SK-N-MC (cell line): ENCODE measurements at regions not wholly inside any gene's neighbourhood (a gene's known extent, or its start where the extent isn't known, plus 50 kb on each side); places are given as distances from the start of the nearest gene placed in this dataset.

ENCODE experiments used
- DNase-seq: peaks from one replicate; pipeline ENCODE4 v3.0.0-alpha.2; 2011; ENCODE audit warnings: low read depth, low spot score
- H3K27ac ChIP-seq: fragments of 200-600 bp; sonication (generic); 2 replicates; pipeline ENCODE4 v1.5.1; 2016; ENCODE audit warnings: mixed run types
- H3K36me3 ChIP-seq: fragments of 200-600 bp; sonication (generic); 2 replicates; pipeline ENCODE4 v1.6.1; 2017; ENCODE audit warnings: antibody characterized with exemption, low read length, mixed read lengths; ENCODE audit not compliant: insufficient read depth
- H3K4me3 ChIP-seq: fragments of 200-600 bp; sonication (generic); 2 replicates; pipeline ENCODE4 v1.5.1; 2016
- H3K9ac ChIP-seq: fragments of 200-600 bp; sonication (generic); 2 replicates; pipeline ENCODE4 v1.8.0; 2017; ENCODE audit warnings: mixed run types, mixed read lengths; ENCODE audit not compliant: insufficient read length
- H3K9me3 ChIP-seq: fragments of 200-600 bp; sonication (generic); 2 replicates; pipeline ENCODE4 v1.6.1; 2017; ENCODE audit warnings: low read depth, mild to moderate bottlenecking, antibody characterized with exemption, low read length, moderate library complexity, mixed read lengths
- EZH2 ChIP-seq: fragments of 200-600 bp; sonication (generic); IDR thresholded peaks from one replicate; pipeline ENCODE4 v1.6.1; 2017; ENCODE audit warnings: antibody characterized with exemption
- FOXP2 ChIP-seq: optimal IDR thresholded peaks from 2 replicates; pipeline ENCODE3; 2011; ENCODE audit warnings: mild to moderate bottlenecking, moderate library complexity; ENCODE audit not compliant: insufficient read depth; ENCODE audit errors: extremely low read length, control extremely low read depth
- POLR2AphosphoS5 ChIP-seq: IDR thresholded peaks from 2 replicates; pipeline ENCODE4 v1.6.1; 2012; ENCODE audit warnings: mild to moderate bottlenecking, low read depth, low read length, borderline replicate concordance

GRCh38 chr12:111173836-111174235 lies 195.1 kb downstream of the PHETA1 start:
- Histone ChIP-seq H3K4me3 (no peak overlapping the region), H3K9ac (no peak overlapping the region), H3K27ac (no peak overlapping the region), H3K9me3 (no peaks in the 10 kb centered on the region), H3K36me3 (no peaks in the 10 kb centered on the region)
- TF ChIP-seq POLR2AphosphoS5, result no peak
- TF ChIP-seq FOXP2, result no peak
- TF ChIP-seq EZH2, result no peak
- DNase-seq, result no peak

GRCh38 chr12:111173391-111173790 lies 195.5 kb downstream of the PHETA1 start:
- no peak for DNase-seq
- Histone ChIP-seq H3K9ac (no peak overlapping the region), H3K4me3 (no peak overlapping the region), H3K36me3 (no peaks in the 10 kb centered on the region), H3K27ac (no peak overlapping the region), H3K9me3 (no peaks in the 10 kb centered on the region)
- TF ChIP-seq POLR2AphosphoS5, result no peak
- no peak for TF ChIP-seq EZH2
- TF ChIP-seq FOXP2, result no peak

- no peak for DNase-seq
- no peaks in the 10 kb centered on the region for H3K36me3 ChIP-seq
- TF ChIP-seq EZH2 (no peak), POLR2AphosphoS5 (no peak), FOXP2 (no peak)
- no peak overlapping the region for H3K9ac ChIP-seq
- no peak overlapping the region for H3K4me3 ChIP-seq
- no peak overlapping the region for H3K27ac ChIP-seq
- no peaks in the 10 kb centered on the region for H3K9me3 ChIP-seq
Measured at GRCh38 chr12:111172786-111173185, 196.1 kb downstream of the PHETA1 start.

GRCh38 chr12:111171832-111172231 lies 197.1 kb downstream of the PHETA1 start:
- TF ChIP-seq POLR2AphosphoS5, result no peak
- no peak for TF ChIP-seq EZH2
- TF ChIP-seq FOXP2, result no peak
- no peak for DNase-seq
- no peak overlapping the region for H3K4me3 ChIP-seq
- H3K36me3 ChIP-seq, result no peaks in the 10 kb centered on the region
- H3K27ac ChIP-seq, result no peak overlapping the region
- no peak overlapping the region for H3K9ac ChIP-seq
- no peaks in the 10 kb centered on the region for H3K9me3 ChIP-seq

GRCh38 chr12:111171345-111171744 lies 197.6 kb downstream of the PHETA1 start:
- H3K4me3 ChIP-seq, result no peak overlapping the region
- H3K9ac ChIP-seq, result no peak overlapping the region
- H3K27ac ChIP-seq, result no peak overlapping the region
- no peaks in the 10 kb centered on the region for H3K36me3 ChIP-seq
- no peaks in the 10 kb centered on the region for H3K9me3 ChIP-seq
- TF ChIP-seq POLR2AphosphoS5, result no peak
- TF ChIP-seq EZH2, result no peak
- no peak for TF ChIP-seq FOXP2
- DNase-seq, result no peak

GRCh38 chr12:111170543-111170942 lies 198.4 kb downstream of the PHETA1 start:
- no peak for DNase-seq
- Histone ChIP-seq H3K4me3 (no peak overlapping the region), H3K27ac (no peak overlapping the region), H3K36me3 (no peaks in the 10 kb centered on the region), H3K9ac (no peak overlapping the region), H3K9me3 (no peaks in the 10 kb centered on the region)
- TF ChIP-seq FOXP2 (no peak), EZH2 (no peak), POLR2AphosphoS5 (no peak)

- TF ChIP-seq EZH2 (no peak), FOXP2 (no peak), POLR2AphosphoS5 (no peak)
- no peak overlapping the region for H3K4me3 ChIP-seq
- H3K27ac ChIP-seq, result no peak overlapping the region
- no peaks in the 10 kb centered on the region for H3K9me3 ChIP-seq
- no peak overlapping the region for H3K9ac ChIP-seq
- no peak for DNase-seq
- H3K36me3 ChIP-seq, result no peaks in the 10 kb centered on the region
Measured at GRCh38 chr12:111169456-111169855, 199.4 kb downstream of the PHETA1 start.

- no peak for TF ChIP-seq POLR2AphosphoS5
- no peak for DNase-seq
- Histone ChIP-seq H3K36me3 (no peaks in the 10 kb centered on the region), H3K9me3 (no peaks in the 10 kb centered on the region), H3K27ac (no peak overlapping the region), H3K4me3 (no peak overlapping the region), H3K9ac (no peak overlapping the region)
Measured at GRCh38 chr12:111169032-111169431, 199.9 kb downstream of the PHETA1 start.
